ENCODE measurements at regions not wholly inside any gene's neighbourhood (a gene's known extent, or its start where the extent isn't known, plus 50 kb on each side); places are given as distances from the start of the nearest gene placed in this dataset.

GRCh38 chr5:74576941-74577456 lies 63.5 kb downstream of the ENC1 start (continued):
- TF ChIP-seq MAX (IDR thresholded peaks at IDR 0.05) = no peak
- no peak for TF ChIP-seq SUZ12 (IDR thresholded peaks at IDR 0.05; ENCODE audit: low read length)
- TF ChIP-seq TAF1 (IDR thresholded peaks at IDR 0.05; ENCODE audit: low read depth, low read length) = no peak
- no peak for TF ChIP-seq TCF12 (IDR thresholded peaks at IDR 0.05; ENCODE audit: low read depth, low read length)
- TF ChIP-seq CTBP2 (IDR thresholded peaks at IDR 0.05; ENCODE audit: borderline replicate concordance, insufficient read depth, insufficient read length, low read length) = no peak
- no peak for TF ChIP-seq JUND (IDR thresholded peaks at IDR 0.05; ENCODE audit: low read length)
- no peak for TF ChIP-seq RXRA (IDR thresholded peaks at IDR 0.05; ENCODE audit: insufficient read depth, low read depth, low read length)
- TF ChIP-seq FOSL1 (IDR thresholded peaks at IDR 0.05; ENCODE audit: insufficient read depth, low read depth, low read length) = no peak
